Lower lobe of right lung (tissue), 2 donors: ENCODE measurements at regions not wholly inside any gene's neighbourhood (a gene's known extent, or its start where the extent isn't known, plus 50 kb on each side); places are given as distances from the start of the nearest gene placed in this dataset.

Experiments
- ATAC-seq, 2 donors: fragments of 200-7000 bp; cut with Tn5 transposase; one replicate each; pipeline ENCODE4 v1.9.1; 2020 to 2022; ENCODE audit warnings: mild to moderate bottlenecking in 2 of 2, moderate library complexity in 2 of 2
- DNase-seq: peaks from one replicate; pipeline ENCODE4 v3.0.0-alpha.2; 2020
- H3K27ac ChIP-seq: fragments of 200-600 bp; one replicate; pipeline ENCODE4 v1.8.0; 2022
- H3K27me3 ChIP-seq: fragments of 200-600 bp; one replicate; pipeline ENCODE4 v1.8.0; 2022; ENCODE audit warnings: low read depth
- H3K36me3 ChIP-seq: fragments of 200-600 bp; one replicate; pipeline ENCODE4 v1.8.0; 2022; ENCODE audit warnings: mild to moderate bottlenecking
- H3K4me1 ChIP-seq: fragments of 200-600 bp; one replicate; pipeline ENCODE4 v1.8.0; 2022
- H3K4me3 ChIP-seq: fragments of 200-600 bp; one replicate; pipeline ENCODE4 v1.8.0; 2022; ENCODE audit warnings: mild to moderate bottlenecking
- H3K9me3 ChIP-seq: fragments of 200-600 bp; one replicate; pipeline ENCODE4 v1.8.0; 2022
- CTCF ChIP-seq: fragments of 200-600 bp; IDR thresholded peaks from one replicate; pipeline ENCODE4 v1.8.0; 2022; ENCODE audit warnings: antibody characterized with exemption, mild to moderate bottlenecking
- intact Hi-C: fragments of 100-400 bp; cut with DNase I; formaldehyde crosslinking; loops from one replicate; pipeline ENCODE4 v1.11.0; 2022
- donor health status: DM: no; HTN: yes; CAD: no; lungs with severe emphysema.

- no peak for ATAC-seq
Observed at GRCh38 chr6:54778731-54779130, 67.8 kb upstream of the FAM83B start.

GRCh38 chr6:54784011-54784410, 62.6 kb upstream of the FAM83B start:
- intact Hi-C loops = no loop called here
- Histone ChIP-seq H3K4me1 (no peaks in the 10 kb centered on the region), H3K27ac (no peak overlapping the region), H3K36me3 (no peaks in the 10 kb centered on the region), H3K4me3 (no peak overlapping the region), H3K27me3 (no peaks in the 10 kb centered on the region), H3K9me3 (no peaks in the 10 kb centered on the region)
- ATAC-seq (no peak), DNase-seq (no peak)
- TF ChIP-seq CTCF = no peak

More at GRCh38 chr6:54778731-54779130, 67.8 kb upstream of the FAM83B start:
- DNase-seq = no peak
- no peaks in the 10 kb centered on the region for H3K36me3 ChIP-seq
- no peak overlapping the region for H3K27ac ChIP-seq
- H3K27me3 ChIP-seq = no peaks in the 10 kb centered on the region
- no peak overlapping the region for H3K4me3 ChIP-seq
- H3K9me3 ChIP-seq = no peaks in the 10 kb centered on the region
- H3K4me1 ChIP-seq = no peaks in the 10 kb centered on the region
- intact Hi-C loops = no loop called here
- TF ChIP-seq CTCF = no peak

- no peaks in the 10 kb centered on the region for H3K9me3 ChIP-seq
- intact Hi-C loops = no loop called here
- ATAC-seq (no peak), DNase-seq (no peak)
- no peak overlapping the region for H3K27ac ChIP-seq
- H3K4me1 ChIP-seq = no peaks in the 10 kb centered on the region
- H3K36me3 ChIP-seq = no peaks in the 10 kb centered on the region
- H3K27me3 ChIP-seq = no peaks in the 10 kb centered on the region
- no peak overlapping the region for H3K4me3 ChIP-seq
- no peak for TF ChIP-seq CTCF
Observed at GRCh38 chr6:54786154-54786553, 60.4 kb upstream of the FAM83B start.

GRCh38 chr6:54787825-54788224, 58.7 kb upstream of the FAM83B start:
- DNase-seq (no peak), ATAC-seq (no peak)
- H3K4me3 ChIP-seq = no peak overlapping the region
- H3K36me3 ChIP-seq = no peaks in the 10 kb centered on the region
- H3K9me3 ChIP-seq = no peaks in the 10 kb centered on the region
- intact Hi-C loops = no loop called here
- no peak overlapping the region for H3K27ac ChIP-seq
- no peak for TF ChIP-seq CTCF
- H3K27me3 ChIP-seq = no peaks in the 10 kb centered on the region
- H3K4me1 ChIP-seq = no peaks in the 10 kb centered on the region
